Suprapubic skin (tissue), 3 donors: ENCODE measurements at regions not wholly inside any gene's neighbourhood (a gene's known extent, or its start where the extent isn't known, plus 50 kb on each side); places are given as distances from the start of the nearest gene placed in this dataset.

ENCODE experiments used
- CTCF ChIP-seq, 2 donors: fragments of 200-600 bp in 1 of 2; fragments of 450-650 bp in 1 of 2; sonication (generic) in 1 of 2; IDR thresholded peaks; one replicate each; pipeline ENCODE4 v1.5.1; 2016 to 2019; ENCODE audit warnings: antibody characterized with exemption in 2 of 2, mild to moderate bottlenecking in 1 of 2, moderate library complexity in 1 of 2
- EP300 ChIP-seq: sonication (generic); formaldehyde crosslinking; IDR thresholded peaks from one replicate; pipeline ENCODE4 v1.6.1; 2017; ENCODE audit warnings: antibody characterized with exemption
- POLR2A ChIP-seq, 2 donors: fragments of 450-650 bp; IDR thresholded peaks; one replicate each; pipeline ENCODE4 v1.6.1; 2017; ENCODE audit warnings: antibody characterized with exemption in 2 of 2, mild to moderate bottlenecking in 2 of 2, moderate library complexity in 2 of 2

DNA sequence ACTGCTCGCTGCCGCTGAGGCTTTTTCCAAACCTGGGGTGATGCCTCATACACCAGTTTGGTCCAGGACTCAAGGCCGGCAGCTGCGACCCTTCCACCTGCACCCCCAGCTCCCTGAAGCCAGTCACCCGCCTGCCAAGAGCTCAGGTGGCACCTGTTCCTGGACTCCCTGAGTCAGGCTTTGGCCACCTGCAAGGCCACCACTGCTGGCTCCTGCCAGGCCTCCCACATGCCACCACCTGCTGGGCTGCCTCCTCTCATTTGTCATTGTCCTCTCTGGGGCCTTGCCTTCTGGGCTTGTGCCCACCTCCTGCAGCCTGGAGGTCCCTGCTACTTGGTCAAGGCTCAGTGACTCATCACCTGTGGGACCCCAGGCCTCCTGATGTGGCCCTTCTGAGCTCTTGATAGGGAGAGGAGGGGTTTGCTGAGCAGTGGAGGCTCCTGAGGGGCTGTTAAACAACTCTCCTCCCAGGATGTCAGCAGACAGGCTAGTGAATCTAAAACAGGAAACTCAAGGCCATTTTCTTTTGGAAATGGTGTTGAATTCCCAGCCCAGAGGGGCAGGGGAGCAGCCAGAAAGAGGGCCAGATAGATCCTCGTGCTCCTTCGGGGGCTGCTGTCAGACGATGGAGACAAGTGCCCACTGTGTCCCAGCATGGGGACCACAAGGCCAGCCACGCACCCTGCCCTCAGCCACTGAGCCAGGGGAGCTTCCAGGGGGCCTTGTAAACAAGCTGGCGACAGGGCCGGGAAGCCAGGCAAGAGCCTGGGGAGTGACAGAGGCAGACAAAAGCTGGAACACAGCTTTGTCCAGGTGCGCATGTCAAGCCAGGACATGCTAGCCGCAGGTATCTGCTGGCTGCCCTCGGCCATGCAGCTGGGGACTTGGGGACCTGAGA is 416.8 kb downstream of the LRATD1 start:
- TF ChIP-seq CTCF (IDR thresholded peaks at IDR 0.05) (no peak), POLR2A (IDR thresholded peaks at IDR 0.05) (no peak), EP300 (no peak)
